ENCODE measurements at regions not wholly inside any gene's neighbourhood (a gene's known extent, or its start where the extent isn't known, plus 50 kb on each side); places are given as distances from the start of the nearest gene placed in this dataset.

DNA sequence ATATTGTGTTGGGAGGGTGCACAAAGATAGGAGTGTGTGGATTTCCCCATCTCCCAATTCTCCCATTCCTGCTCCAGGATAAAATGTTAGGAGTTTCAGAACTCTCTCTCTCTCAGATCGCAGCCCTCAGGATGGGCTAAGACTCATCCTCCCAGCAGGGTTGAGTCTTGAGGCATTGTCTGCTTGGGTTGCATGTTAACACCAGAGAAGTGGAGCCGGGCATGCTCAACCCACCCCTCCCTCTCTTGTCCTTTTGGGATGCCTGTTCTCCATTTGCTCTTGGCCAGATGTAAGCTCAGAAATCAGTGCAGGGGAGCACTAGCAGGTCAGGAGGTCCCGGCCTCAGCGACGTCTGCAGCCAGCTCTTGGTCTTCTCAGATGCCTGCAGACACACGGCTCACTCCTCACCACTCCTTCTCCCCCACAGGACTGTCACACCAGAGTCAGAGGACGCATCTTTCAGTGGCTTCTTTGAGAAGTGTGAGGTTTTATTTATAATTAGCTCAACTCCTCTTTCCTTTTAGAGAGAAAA, 1456.5 kb downstream of the TBC1D22A start:
- H3K36me3 ChIP-seq (ENCODE audit: insufficient read depth in 1 of 2, low read depth in 1 of 2): no peaks in the 10 kb centered on the region
- no peaks in the 10 kb centered on the region for H3K27me3 ChIP-seq (ENCODE audit: insufficient read depth in 3 of 3, low read length in 2 of 3)
- TF ChIP-seq CTCF (IDR thresholded peaks at IDR 0.05): no peak
- no peak for ATAC-seq
- no peaks in the 10 kb centered on the region for H3K4me1 ChIP-seq
- H3K9me3 ChIP-seq: no peaks in the 10 kb centered on the region
- H3K4me3 ChIP-seq: no peak overlapping the region
- DNase-seq: no peak
- 37 to 45% (median 37%) methylated on average over 7 of the region's 7 CpGs for WGBS, 3 donors
- H3K27ac ChIP-seq: no peak overlapping the region
- intact Hi-C loops (cut with DNase I): no loop called here

DNA sequence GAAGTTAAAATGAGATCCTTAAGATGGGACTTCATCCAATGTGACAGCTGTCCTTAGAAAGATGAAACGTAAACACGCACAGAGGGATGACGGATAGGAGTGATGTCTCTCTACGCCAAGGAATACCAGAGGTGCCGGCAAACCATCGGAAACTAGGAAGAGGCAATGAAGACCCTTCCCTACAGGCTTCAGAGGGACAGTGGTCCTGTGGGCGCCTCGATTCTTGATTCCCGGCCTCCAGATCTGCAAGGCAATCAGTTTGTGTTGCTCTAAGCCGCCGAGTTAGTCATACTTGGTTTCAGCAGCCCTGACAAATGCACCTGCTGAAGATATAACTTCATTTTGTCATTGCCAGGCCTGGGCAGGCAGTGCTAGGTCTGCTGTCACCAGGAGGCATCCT, 1455.1 kb downstream of the TBC1D22A start:
- DNase-seq (no peak), ATAC-seq (no peak)
- Histone ChIP-seq H3K4me1 (no peaks in the 10 kb centered on the region), H3K9me3 (no peaks in the 10 kb centered on the region), H3K4me3 (no peak overlapping the region), H3K27ac (no peak overlapping the region), H3K36me3 (ENCODE audit: insufficient read depth in 1 of 2, low read depth in 1 of 2) (no peaks in the 10 kb centered on the region), H3K27me3 (ENCODE audit: insufficient read depth in 3 of 3, low read length in 2 of 3) (peaks cover 0 to 6% (median 0%) of the 10 kb centered on the region in 3 donors)
- TF ChIP-seq CTCF (IDR thresholded peaks at IDR 0.05): no peak
- whole genome bisulfite sequencing, 3 donors: 79 to 80% (median 79%) methylated on average over 11 of the region's 11 CpGs
- intact Hi-C loops (cut with DNase I): no loop called here

DNA sequence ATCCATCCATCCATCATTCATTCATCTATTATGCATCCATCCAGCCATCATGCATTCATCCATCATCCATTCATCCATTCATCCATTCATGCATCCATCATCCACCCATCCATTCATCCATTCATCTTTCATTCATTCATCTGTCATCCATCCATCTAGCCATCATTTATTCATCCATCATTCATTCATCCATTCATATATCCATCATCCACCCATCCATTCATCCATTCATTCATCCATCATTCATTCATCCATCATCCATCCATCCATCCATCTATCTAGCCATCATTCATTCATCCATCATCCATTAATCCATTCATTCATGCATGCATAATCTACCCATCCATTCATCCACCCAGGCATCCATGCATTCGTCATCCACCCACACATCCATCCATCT, 1450.3 kb downstream of the TBC1D22A start:
- no peak for DNase-seq
- TF ChIP-seq CTCF (IDR thresholded peaks at IDR 0.05): no peak
- H3K9me3 ChIP-seq: no peaks in the 10 kb centered on the region
- no peak overlapping the region for H3K27ac ChIP-seq
- H3K4me1 ChIP-seq: no peaks in the 10 kb centered on the region
- intact Hi-C loops (cut with DNase I): no loop called here
- H3K27me3 ChIP-seq (ENCODE audit: insufficient read depth in 3 of 3, low read length in 2 of 3): peaks cover 0 to 11% (median 9%) of the 10 kb centered on the region in 3 donors
- no peak for ATAC-seq
- H3K4me3 ChIP-seq: no peak overlapping the region
- 81 to 95% (median 88%) methylated on average over 1 of the region's 1 CpG for WGBS, 3 donors
- no peaks in the 10 kb centered on the region for H3K36me3 ChIP-seq (ENCODE audit: insufficient read depth in 1 of 2, low read depth in 1 of 2)

GRCh38 chr22:48210812-48211211, 1448.4 kb downstream of the TBC1D22A start:
- H3K27ac ChIP-seq: no peak overlapping the region
- ATAC-seq (no peak), DNase-seq (no peak)
- intact Hi-C loops (cut with DNase I): no loop called here
- peaks cover 0 to 11% (median 9%) of the 10 kb centered on the region in 3 donors for H3K27me3 ChIP-seq (ENCODE audit: insufficient read depth in 3 of 3, low read length in 2 of 3)
- no peaks in the 10 kb centered on the region for H3K9me3 ChIP-seq
- H3K36me3 ChIP-seq (ENCODE audit: insufficient read depth in 1 of 2, low read depth in 1 of 2): no peaks in the 10 kb centered on the region
- no peak for TF ChIP-seq CTCF (IDR thresholded peaks at IDR 0.05)
- no peaks in the 10 kb centered on the region for H3K4me1 ChIP-seq
- H3K4me3 ChIP-seq: no peak overlapping the region
- WGBS, 3 donors: 39 to 47% (median 41%) methylated on average over 7 of the region's 7 CpGs

DNA sequence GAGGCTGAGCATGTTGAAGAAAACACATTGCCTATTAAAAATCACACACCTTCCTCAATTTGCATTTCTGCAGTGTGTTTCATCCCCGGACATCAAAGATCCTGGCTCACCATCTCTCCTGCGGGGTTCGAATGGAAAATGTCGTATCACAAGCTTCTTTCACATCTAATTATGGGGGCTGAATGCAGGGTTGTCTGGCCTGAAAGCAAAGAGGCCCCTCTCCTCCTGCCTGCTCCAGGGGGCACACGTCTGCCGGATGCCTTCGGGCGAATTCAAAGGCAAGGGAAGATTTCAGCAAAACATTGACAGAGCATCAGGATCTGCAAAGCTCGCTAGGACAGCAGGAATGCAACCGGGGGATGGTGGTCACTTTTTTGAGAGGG, 1447.7 kb downstream of the TBC1D22A start:
- peaks cover 0 to 11% (median 9%) of the 10 kb centered on the region in 3 donors for H3K27me3 ChIP-seq (ENCODE audit: insufficient read depth in 3 of 3, low read length in 2 of 3)

More for the DNA sequence above, 1447.7 kb downstream of the TBC1D22A start:
- intact Hi-C loops (cut with DNase I): no loop called here
- DNase-seq (no peak), ATAC-seq (no peak)
- no peaks in the 10 kb centered on the region for H3K4me1 ChIP-seq
- 34 to 45% (median 35%) methylated on average over 10 of the region's 10 CpGs for WGBS, 3 donors
- TF ChIP-seq CTCF (IDR thresholded peaks at IDR 0.05): no peak
- H3K4me3 ChIP-seq: no peak overlapping the region
- H3K36me3 ChIP-seq (ENCODE audit: insufficient read depth in 1 of 2, low read depth in 1 of 2): no peaks in the 10 kb centered on the region
- H3K9me3 ChIP-seq: no peaks in the 10 kb centered on the region
- no peak overlapping the region for H3K27ac ChIP-seq

Data from psoas muscle (tissue), 7 donors.